IPS-18a (cell line): ENCODE measurements at regions not wholly inside any gene's neighbourhood (a gene's known extent, or its start where the extent isn't known, plus 50 kb on each side); places are given as distances from the start of the nearest gene placed in this dataset.

ENCODE experiments used
- H3K27ac ChIP-seq: one replicate; pipeline ENCODE4 v1.5.1; 2013; ENCODE audit warnings: low read length
- H3K27me3 ChIP-seq: one replicate; pipeline ENCODE4 v1.6.1; 2013; ENCODE audit warnings: mild to moderate bottlenecking, low read length; ENCODE audit not compliant: control insufficient read depth, insufficient read depth
- H3K36me3 ChIP-seq: one replicate; pipeline ENCODE4 v1.6.1; 2013; ENCODE audit warnings: low read depth, low read length; ENCODE audit not compliant: control insufficient read depth
- H3K4me1 ChIP-seq: one replicate; pipeline ENCODE4 v1.6.1; 2013; ENCODE audit warnings: low read depth, low read length; ENCODE audit not compliant: control insufficient read depth
- H3K4me3 ChIP-seq: one replicate; pipeline ENCODE4 v1.5.1; 2013; ENCODE audit warnings: low read length
- H3K9ac ChIP-seq: one replicate; pipeline ENCODE4 v1.6.1; 2013; ENCODE audit warnings: mild to moderate bottlenecking, low read length, moderate library complexity
- H3K9me3 ChIP-seq: one replicate; pipeline ENCODE4 v1.6.1; 2013; ENCODE audit warnings: low read depth, low read length; ENCODE audit not compliant: control insufficient read depth

- Histone ChIP-seq H3K4me3 (no peak overlapping the region), H3K27me3 (no peaks in the 10 kb centered on the region), H3K4me1 (no peaks in the 10 kb centered on the region), H3K9me3 (no peaks in the 10 kb centered on the region), H3K36me3 (no peaks in the 10 kb centered on the region), H3K9ac (no peak overlapping the region), H3K27ac (no peak overlapping the region)
Observed at GRCh38 chr1:168454211-168454815, 89.5 kb downstream of the XCL2 start.

GRCh38 chr1:168453056-168453455, 90.7 kb downstream of the XCL2 start:
- Histone ChIP-seq H3K27me3 (no peaks in the 10 kb centered on the region), H3K4me1 (no peaks in the 10 kb centered on the region), H3K4me3 (no peak overlapping the region), H3K9ac (no peak overlapping the region), H3K36me3 (no peaks in the 10 kb centered on the region), H3K9me3 (no peaks in the 10 kb centered on the region), H3K27ac (no peak overlapping the region)

GRCh38 chr1:168452329-168452728, 91.5 kb downstream of the XCL2 start:
- Histone ChIP-seq H3K9ac (no peak overlapping the region), H3K9me3 (no peaks in the 10 kb centered on the region), H3K27me3 (no peaks in the 10 kb centered on the region), H3K4me1 (no peaks in the 10 kb centered on the region), H3K27ac (no peak overlapping the region), H3K4me3 (no peak overlapping the region), H3K36me3 (no peaks in the 10 kb centered on the region)

GRCh38 chr1:168447871-168448270, 95.9 kb downstream of the XCL2 start:
- Histone ChIP-seq H3K4me3 (no peak overlapping the region), H3K4me1 (no peaks in the 10 kb centered on the region), H3K27me3 (no peaks in the 10 kb centered on the region), H3K9me3 (no peaks in the 10 kb centered on the region), H3K36me3 (no peaks in the 10 kb centered on the region), H3K27ac (no peak overlapping the region), H3K9ac (no peak overlapping the region)

- no peaks in the 10 kb centered on the region for H3K9me3 ChIP-seq
Observed at GRCh38 chr1:168446081-168446480, 97.7 kb downstream of the XCL2 start.

GRCh38 chr1:168443899-168444298, 99.9 kb downstream of the XCL2 start:
- no peak overlapping the region for H3K4me3 ChIP-seq
- no peak overlapping the region for H3K9ac ChIP-seq

More at GRCh38 chr1:168446081-168446480, 97.7 kb downstream of the XCL2 start:
- no peaks in the 10 kb centered on the region for H3K4me1 ChIP-seq
- H3K36me3 ChIP-seq = no peaks in the 10 kb centered on the region
- H3K9ac ChIP-seq = no peak overlapping the region
- H3K4me3 ChIP-seq = no peak overlapping the region
- H3K27ac ChIP-seq = no peak overlapping the region
- H3K27me3 ChIP-seq = no peaks in the 10 kb centered on the region

GRCh38 chr1:168443356-168443755, 100.4 kb downstream of the XCL2 start:
- no peaks in the 10 kb centered on the region for H3K27me3 ChIP-seq

More at GRCh38 chr1:168443899-168444298, 99.9 kb downstream of the XCL2 start:
- Histone ChIP-seq H3K4me1 (peaks cover 6% of the 10 kb centered on the region), H3K27ac (no peak overlapping the region), H3K9me3 (no peaks in the 10 kb centered on the region), H3K27me3 (no peaks in the 10 kb centered on the region), H3K36me3 (no peaks in the 10 kb centered on the region)

GRCh38 chr1:168442931-168443330, 100.9 kb downstream of the XCL2 start:
- no peaks in the 10 kb centered on the region for H3K27me3 ChIP-seq
- no peak overlapping the region for H3K4me3 ChIP-seq
- no peaks in the 10 kb centered on the region for H3K9me3 ChIP-seq
- H3K4me1 ChIP-seq = peaks cover 6% of the 10 kb centered on the region
- H3K9ac ChIP-seq = no peak overlapping the region
- no peaks in the 10 kb centered on the region for H3K36me3 ChIP-seq
- no peak overlapping the region for H3K27ac ChIP-seq

More at GRCh38 chr1:168443356-168443755, 100.4 kb downstream of the XCL2 start:
- peaks cover 6% of the 10 kb centered on the region for H3K4me1 ChIP-seq
- no peak overlapping the region for H3K4me3 ChIP-seq
- H3K9me3 ChIP-seq = no peaks in the 10 kb centered on the region
- H3K9ac ChIP-seq = no peak overlapping the region
- H3K27ac ChIP-seq = no peak overlapping the region
- H3K36me3 ChIP-seq = no peaks in the 10 kb centered on the region

GRCh38 chr1:168441745-168442144, 102.1 kb downstream of the XCL2 start:
- Histone ChIP-seq H3K4me3 (no peak overlapping the region), H3K36me3 (no peaks in the 10 kb centered on the region), H3K9me3 (no peaks in the 10 kb centered on the region), H3K4me1 (peaks cover 6% of the 10 kb centered on the region), H3K9ac (no peak overlapping the region), H3K27me3 (no peaks in the 10 kb centered on the region), H3K27ac (no peak overlapping the region)

GRCh38 chr1:168439456-168440375, 104.1 kb downstream of the XCL2 start:
- no peaks in the 10 kb centered on the region for H3K9me3 ChIP-seq
- peaks cover 6% of the 10 kb centered on the region for H3K4me1 ChIP-seq
- no peaks in the 10 kb centered on the region for H3K36me3 ChIP-seq
- H3K27me3 ChIP-seq = no peaks in the 10 kb centered on the region
- no peak overlapping the region for H3K9ac ChIP-seq
- no peak overlapping the region for H3K27ac ChIP-seq
- H3K4me3 ChIP-seq = no peak overlapping the region

- H3K9ac ChIP-seq = no peak overlapping the region
- H3K4me3 ChIP-seq = no peak overlapping the region
- H3K4me1 ChIP-seq = peaks cover 6% of the 10 kb centered on the region
- H3K27me3 ChIP-seq = no peaks in the 10 kb centered on the region
- H3K36me3 ChIP-seq = no peaks in the 10 kb centered on the region
- H3K27ac ChIP-seq = no peak overlapping the region
- no peaks in the 10 kb centered on the region for H3K9me3 ChIP-seq
Observed at GRCh38 chr1:168438626-168439025, 105.2 kb downstream of the XCL2 start.
